Sigmoid colon (tissue), 6 donors: ENCODE measurements at regions not wholly inside any gene's neighbourhood (a gene's known extent, or its start where the extent isn't known, plus 50 kb on each side); places are given as distances from the start of the nearest gene placed in this dataset.

Source experiments
- DNase-seq: peaks from one replicate; pipeline ENCODE4 v3.0.0-alpha.2; 2019
- H3K27ac ChIP-seq, 4 donors: fragments of 200-600 bp; sonication (generic); one replicate each; pipeline ENCODE4 v1.5.1; 2016 to 2019; ENCODE audit warnings: mild to moderate bottlenecking in 1 of 4
- H3K27me3 ChIP-seq, 3 donors: fragments of 200-600 bp; sonication (generic); one replicate each; pipeline ENCODE4 v1.5.1; 2019; ENCODE audit warnings: mild to moderate bottlenecking in 1 of 3
- H3K36me3 ChIP-seq, 4 donors: fragments of 200-600 bp; sonication (generic); one replicate each; pipeline ENCODE4 v1.5.1; 2016 to 2019
- H3K4me1 ChIP-seq, 4 donors: fragments of 200-600 bp; sonication (generic); one replicate each; pipeline ENCODE4 v1.5.1; 2017 to 2019
- H3K4me3 ChIP-seq, 4 donors: fragments of 200-600 bp; sonication (generic); one replicate each; pipeline ENCODE4 v1.5.1; 2017 to 2019; ENCODE audit warnings: mild to moderate bottlenecking in 2 of 4, moderate library complexity in 1 of 4
- H3K9me3 ChIP-seq, 4 donors: fragments of 200-600 bp in 3 of 4; sonication (generic) in 3 of 4; one replicate each; pipeline versions ENCODE4 v1.5.1 to v1.6.1; 2013 to 2019
- EP300 ChIP-seq, 4 donors: sonication (generic); formaldehyde crosslinking; IDR thresholded peaks; one replicate each; pipeline ENCODE4 v1.6.1; 2017; ENCODE audit warnings: antibody characterized with exemption in 4 of 4
- POLR2A ChIP-seq, 2 donors: fragments of 450-650 bp; IDR thresholded peaks; one replicate each; pipeline ENCODE4 v1.6.1; 2016; ENCODE audit warnings: antibody characterized with exemption in 2 of 2, mild to moderate bottlenecking in 2 of 2, moderate library complexity in 2 of 2
- POLR2AphosphoS5 ChIP-seq, 4 donors: sonication (generic); formaldehyde crosslinking; IDR thresholded peaks; one replicate each; pipeline ENCODE4 v1.6.1; 2017; ENCODE audit warnings: antibody characterized with exemption in 4 of 4
- WGBS, 2 donors: extraction: QIAGEN DNeasy Blood & Tissue Kit; methylation state at CpG; one replicate each; pipeline ENCODE4 v1.1.7; 2013; 5-methylcytosine and 5-hydroxymethylcytosine counted together
- intact Hi-C: fragments of 100-400 bp; cut with DNase I; formaldehyde crosslinking; loops from one replicate; pipeline ENCODE4 v1.15.1; 2023
- TF ChIP-seq, protein P1 (sequence below), 4 experiments: fragments of 450-650 bp in 3 of 4; fragments of 200-600 bp in 1 of 4; IDR thresholded peaks; one replicate each; pipeline ENCODE4 v1.5.1; 2016 to 2019; ENCODE audit warnings: antibody characterized with exemption in 4 of 4, mild to moderate bottlenecking in 3 of 4, moderate library complexity in 2 of 4
- donor health status: healthy with polysubstance abuse.
- donor health status: healthy.

DNA sequence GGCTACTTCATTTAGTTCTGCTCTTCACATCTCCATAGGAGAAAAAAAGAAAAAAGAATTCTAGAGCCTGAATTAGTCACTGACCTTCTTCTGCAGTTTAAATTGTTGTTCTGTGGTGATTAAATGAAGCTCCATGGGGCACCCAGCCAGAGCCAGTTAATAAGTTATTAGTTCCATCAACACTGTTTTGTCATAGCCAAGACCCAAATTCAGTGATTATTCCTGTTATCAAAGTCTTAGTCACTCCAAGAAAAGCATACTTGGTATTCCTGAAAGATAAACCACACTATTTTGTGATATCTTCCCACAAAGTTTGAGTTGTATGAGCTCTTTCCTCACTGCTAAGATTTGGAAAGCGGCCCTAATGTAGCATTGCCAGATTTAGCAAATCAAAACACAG is 134.8 kb upstream of the RGMB start:
- 86 to 88% methylated on average over 1 of the region's 1 CpG for WGBS, 2 donors
- DNase-seq: no peak

DNA sequence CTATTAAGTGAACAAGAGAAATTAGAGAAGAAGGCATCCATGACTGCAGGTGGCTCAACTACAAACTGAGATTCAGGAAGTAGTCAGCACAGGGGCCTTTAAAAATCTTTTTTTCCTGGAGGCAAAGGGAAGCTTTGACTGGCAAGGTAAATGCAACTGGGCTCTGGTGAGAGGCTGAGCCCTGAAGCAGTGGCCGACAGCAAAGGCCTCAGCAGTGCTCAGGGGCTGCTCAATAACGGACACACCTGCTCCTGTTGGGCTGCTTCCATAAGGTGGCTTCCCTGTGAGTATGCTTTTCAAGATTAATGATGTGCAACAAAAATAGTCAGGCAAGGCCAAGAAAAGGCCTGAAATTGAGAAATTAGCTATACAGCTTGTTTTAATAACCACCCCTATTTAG is 134.2 kb upstream of the RGMB start:
- TF ChIP-seq EP300 (IDR thresholded peaks at IDR 0.05) (no peak), POLR2A (IDR thresholded peaks at IDR 0.05) (no peak), POLR2AphosphoS5 (IDR thresholded peaks at IDR 0.05) (no peak)
- TF ChIP-seq, protein P1, sequence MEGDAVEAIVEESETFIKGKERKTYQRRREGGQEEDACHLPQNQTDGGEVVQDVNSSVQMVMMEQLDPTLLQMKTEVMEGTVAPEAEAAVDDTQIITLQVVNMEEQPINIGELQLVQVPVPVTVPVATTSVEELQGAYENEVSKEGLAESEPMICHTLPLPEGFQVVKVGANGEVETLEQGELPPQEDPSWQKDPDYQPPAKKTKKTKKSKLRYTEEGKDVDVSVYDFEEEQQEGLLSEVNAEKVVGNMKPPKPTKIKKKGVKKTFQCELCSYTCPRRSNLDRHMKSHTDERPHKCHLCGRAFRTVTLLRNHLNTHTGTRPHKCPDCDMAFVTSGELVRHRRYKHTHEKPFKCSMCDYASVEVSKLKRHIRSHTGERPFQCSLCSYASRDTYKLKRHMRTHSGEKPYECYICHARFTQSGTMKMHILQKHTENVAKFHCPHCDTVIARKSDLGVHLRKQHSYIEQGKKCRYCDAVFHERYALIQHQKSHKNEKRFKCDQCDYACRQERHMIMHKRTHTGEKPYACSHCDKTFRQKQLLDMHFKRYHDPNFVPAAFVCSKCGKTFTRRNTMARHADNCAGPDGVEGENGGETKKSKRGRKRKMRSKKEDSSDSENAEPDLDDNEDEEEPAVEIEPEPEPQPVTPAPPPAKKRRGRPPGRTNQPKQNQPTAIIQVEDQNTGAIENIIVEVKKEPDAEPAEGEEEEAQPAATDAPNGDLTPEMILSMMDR (IDR thresholded peaks at IDR 0.05): no peak
- DNase-seq: no peak
- Histone ChIP-seq H3K4me1 (no peaks in the 10 kb centered on the region), H3K27me3 (no peaks in the 10 kb centered on the region), H3K4me3 (no peak overlapping the region), H3K27ac (no peak overlapping the region), H3K9me3 (no peaks in the 10 kb centered on the region), H3K36me3 (no peaks in the 10 kb centered on the region)
- WGBS, 2 donors: 70 to 94% methylated on average over 2 of the region's 2 CpGs
- intact Hi-C loops: no loop called here

More for the DNA sequence above, 134.8 kb upstream of the RGMB start:
- no peak overlapping the region for H3K4me3 ChIP-seq
- H3K36me3 ChIP-seq: no peaks in the 10 kb centered on the region
- no peaks in the 10 kb centered on the region for H3K4me1 ChIP-seq
- H3K27me3 ChIP-seq: no peaks in the 10 kb centered on the region
- H3K9me3 ChIP-seq: no peaks in the 10 kb centered on the region
- TF ChIP-seq POLR2A (IDR thresholded peaks at IDR 0.05): no peak
- TF ChIP-seq, protein P1 (IDR thresholded peaks at IDR 0.05): no peak
- no peak for TF ChIP-seq EP300 (IDR thresholded peaks at IDR 0.05)
- TF ChIP-seq POLR2AphosphoS5 (IDR thresholded peaks at IDR 0.05): no peak
- intact Hi-C loops: no loop called here
- no peak overlapping the region for H3K27ac ChIP-seq

DNA sequence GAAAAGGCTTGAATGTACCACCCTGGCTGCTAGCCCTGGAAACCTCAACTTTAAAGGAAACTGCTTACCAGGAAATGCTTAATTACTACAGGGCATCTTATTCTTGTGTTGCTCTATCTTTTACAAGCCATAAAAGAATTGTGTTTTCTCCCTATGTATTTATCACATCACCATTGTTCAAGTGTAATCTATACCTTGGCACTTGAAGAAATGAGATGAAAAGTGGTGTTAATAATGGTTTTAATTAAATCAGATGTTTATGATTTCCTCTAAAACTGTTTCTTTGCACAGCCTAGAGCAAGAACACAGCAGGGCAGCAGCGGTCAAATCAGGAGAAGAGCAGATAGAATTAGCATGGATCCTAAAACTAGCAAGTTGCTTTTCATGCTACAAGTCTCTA is 131.8 kb upstream of the RGMB start:
- no peak for DNase-seq
- intact Hi-C loops: no loop called here
- TF ChIP-seq, protein P1 (IDR thresholded peaks at IDR 0.05): no peak
- TF ChIP-seq POLR2AphosphoS5 (IDR thresholded peaks at IDR 0.05) (no peak), POLR2A (IDR thresholded peaks at IDR 0.05) (no peak), EP300 (IDR thresholded peaks at IDR 0.05) (no peak)
- WGBS, 2 donors: 84 to 98% methylated on average over 1 of the region's 1 CpG
- H3K27me3 ChIP-seq: no peaks in the 10 kb centered on the region
- no peaks in the 10 kb centered on the region for H3K36me3 ChIP-seq
- H3K4me1 ChIP-seq: no peaks in the 10 kb centered on the region
- no peak overlapping the region for H3K27ac ChIP-seq
- H3K9me3 ChIP-seq: no peaks in the 10 kb centered on the region
- H3K4me3 ChIP-seq: no peak overlapping the region

DNA sequence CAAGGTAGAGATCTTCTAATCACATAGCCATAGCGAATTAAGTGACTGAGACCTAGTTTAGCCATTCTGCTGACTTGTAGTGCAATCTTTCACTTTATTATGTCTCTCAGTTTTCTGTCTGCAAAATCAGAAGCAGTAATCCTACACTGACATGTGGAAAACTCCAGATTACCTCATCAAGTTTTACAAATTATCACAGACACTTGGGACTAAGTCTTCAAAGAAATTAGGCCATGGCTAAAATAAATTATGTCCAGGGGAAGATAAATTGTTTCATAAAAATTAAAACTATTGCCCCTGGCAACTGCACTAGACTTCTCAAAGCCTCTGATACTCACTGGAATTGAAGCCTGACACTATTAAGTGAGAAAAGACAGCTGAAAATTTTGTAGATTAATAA is 129.9 kb upstream of the RGMB start:
- 76 to 88% methylated on average over 1 of the region's 1 CpG for WGBS, 2 donors
- H3K4me1 ChIP-seq: no peaks in the 10 kb centered on the region
- DNase-seq: no peak

DNA sequence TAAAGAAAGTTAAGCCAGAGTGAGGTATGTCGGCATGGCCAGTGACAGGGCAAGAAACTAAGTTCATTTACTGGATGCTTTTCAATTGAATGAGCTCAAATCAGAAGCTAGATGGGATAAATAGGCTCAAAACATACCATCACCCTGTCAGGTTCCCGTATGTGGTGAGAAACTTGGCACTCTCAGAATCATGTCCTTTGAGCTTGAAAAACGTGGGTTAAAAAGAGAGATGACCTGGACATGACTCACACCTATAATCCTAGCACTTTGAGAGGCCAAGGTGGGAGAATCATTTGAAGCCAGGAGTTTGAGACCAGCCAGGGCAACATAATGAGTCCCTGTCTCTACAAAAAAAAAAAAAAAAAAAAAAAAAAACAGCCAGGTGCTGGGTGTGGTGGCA is 121.7 kb upstream of the RGMB start:
- TF ChIP-seq, protein P1 (IDR thresholded peaks at IDR 0.05): no peak
- no peak for TF ChIP-seq POLR2AphosphoS5 (IDR thresholded peaks at IDR 0.05)
- WGBS, 2 donors: 79 to 87% methylated on average over 3 of the region's 3 CpGs
- Histone ChIP-seq H3K9me3 (no peaks in the 10 kb centered on the region), H3K4me3 (no peak overlapping the region), H3K4me1 (no peaks in the 10 kb centered on the region), H3K27me3 (no peaks in the 10 kb centered on the region), H3K27ac (no peak overlapping the region), H3K36me3 (no peaks in the 10 kb centered on the region)
- DNase-seq: no peak
- intact Hi-C loops: no loop called here

More for the DNA sequence above, 129.9 kb upstream of the RGMB start:
- Histone ChIP-seq H3K9me3 (no peaks in the 10 kb centered on the region), H3K27me3 (no peaks in the 10 kb centered on the region), H3K4me3 (no peak overlapping the region), H3K27ac (no peak overlapping the region), H3K36me3 (no peaks in the 10 kb centered on the region)
- TF ChIP-seq POLR2A (IDR thresholded peaks at IDR 0.05) (no peak), POLR2AphosphoS5 (IDR thresholded peaks at IDR 0.05) (no peak), EP300 (IDR thresholded peaks at IDR 0.05) (no peak)
- TF ChIP-seq, protein P1 (IDR thresholded peaks at IDR 0.05): no peak
- intact Hi-C loops: no loop called here
